ENCODE measurements at regions not wholly inside any gene's neighbourhood (a gene's known extent, or its start where the extent isn't known, plus 50 kb on each side); places are given as distances from the start of the nearest gene placed in this dataset.
A peak's percentile ranks its signal among the peaks of the same experiment; 100 is the strongest.
"Not testable (repeated sequence)": the region's sequence is repeated elsewhere in the genome, so short reads cannot be mapped to it uniquely, and the experiment has no call there.

GRCh38 chr1:146729642-146730344, 208.3 kb upstream of the NBPF12 start:
- not testable (repeated sequence) for H3K4me3 ChIP-seq (replicated peaks in 1 of 4; ENCODE audit: control extremely low read depth in 1 of 4, insufficient read depth in 1 of 4, low read depth in 3 of 4, low read length in 4 of 4); H3K27ac ChIP-seq (ENCODE audit: insufficient read depth, low read length); H3K27me3 ChIP-seq (ENCODE audit: control insufficient read depth, insufficient read depth, low read length); DNase-seq (ENCODE audit: low read depth in 2 of 2); H3K4me1 ChIP-seq (ENCODE audit: control insufficient read depth, extremely low read depth, insufficient read depth, low read length); H4K20me1 ChIP-seq (ENCODE audit: control insufficient read depth, extremely low read depth, insufficient read depth, low read length); H3K4me2 ChIP-seq (ENCODE audit: extremely low read depth, insufficient read depth, low read length); H3K9ac ChIP-seq (ENCODE audit: insufficient read depth, low read length); H3K36me3 ChIP-seq (ENCODE audit: control insufficient read depth, insufficient read depth, low read length); H2AFZ ChIP-seq (ENCODE audit: low read length); H3K9me3 ChIP-seq (ENCODE audit: control insufficient read depth, insufficient read depth, low read depth, low read length); H3K79me2 ChIP-seq (ENCODE audit: control insufficient read depth, insufficient read depth, low read length)

GRCh38 chr1:146715054-146715453, 223.1 kb upstream of the NBPF12 start:
- H3K79me2 ChIP-seq (ENCODE audit: control insufficient read depth, insufficient read depth, low read length); H3K4me3 ChIP-seq (replicated peaks in 1 of 4; ENCODE audit: control extremely low read depth in 1 of 4, insufficient read depth in 1 of 4, low read depth in 3 of 4, low read length in 4 of 4); H3K4me2 ChIP-seq (ENCODE audit: extremely low read depth, insufficient read depth, low read length); H3K27ac ChIP-seq (ENCODE audit: insufficient read depth, low read length); H3K4me1 ChIP-seq (ENCODE audit: control insufficient read depth, extremely low read depth, insufficient read depth, low read length); H3K9me3 ChIP-seq (ENCODE audit: control insufficient read depth, insufficient read depth, low read depth, low read length); H2AFZ ChIP-seq (ENCODE audit: low read length); H3K9ac ChIP-seq (ENCODE audit: insufficient read depth, low read length); H4K20me1 ChIP-seq (ENCODE audit: control insufficient read depth, extremely low read depth, insufficient read depth, low read length); H3K36me3 ChIP-seq (ENCODE audit: control insufficient read depth, insufficient read depth, low read length); DNase-seq (ENCODE audit: low read depth in 2 of 2); H3K27me3 ChIP-seq (ENCODE audit: control insufficient read depth, insufficient read depth, low read length): not testable (repeated sequence)

DNA sequence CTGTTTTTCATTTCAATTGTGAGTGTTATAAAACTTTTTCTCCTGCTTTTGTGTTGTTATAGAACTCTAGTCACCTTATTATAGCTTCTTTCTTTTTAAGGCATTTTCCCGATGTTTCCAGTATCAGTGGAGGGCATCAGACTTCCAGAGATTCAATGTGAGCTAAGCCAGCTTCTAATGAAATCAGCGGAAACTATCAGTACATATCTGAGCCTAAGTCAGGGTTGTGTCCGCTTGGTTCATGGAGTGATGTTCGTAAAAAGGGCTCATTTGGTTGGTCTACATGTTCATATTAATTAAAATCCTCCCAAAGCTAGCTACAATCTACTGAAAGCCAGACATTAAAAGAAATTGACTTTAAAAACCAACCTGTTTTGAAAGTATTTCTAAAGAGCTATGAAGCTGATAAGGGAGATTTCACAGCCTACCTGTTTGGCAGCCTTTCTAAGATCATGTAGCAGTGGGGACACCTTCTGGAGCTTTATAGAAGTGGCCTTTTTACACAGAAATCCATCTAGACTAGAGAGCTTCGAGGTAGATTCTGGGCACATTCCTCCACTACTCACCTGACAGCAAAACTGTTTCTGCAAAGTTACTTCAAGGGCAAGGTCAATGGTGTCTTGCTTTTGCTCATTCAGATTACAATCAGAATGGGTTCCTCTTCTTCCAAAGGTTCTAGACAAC, 227.1 kb upstream of the NBPF12 start:
- not testable (repeated sequence) for H4K20me1 ChIP-seq (ENCODE audit: control insufficient read depth, extremely low read depth, insufficient read depth, low read length); H3K36me3 ChIP-seq (ENCODE audit: control insufficient read depth, insufficient read depth, low read length)
- peak; percentile 5 to 11 for DNase-seq (ENCODE audit: low read depth in 2 of 2)

GRCh38 chr1:146709302-146709701, 228.8 kb upstream of the NBPF12 start:
- H3K27ac ChIP-seq (ENCODE audit: insufficient read depth, low read length); H3K36me3 ChIP-seq (ENCODE audit: control insufficient read depth, insufficient read depth, low read length); H3K4me1 ChIP-seq (ENCODE audit: control insufficient read depth, extremely low read depth, insufficient read depth, low read length); DNase-seq (ENCODE audit: low read depth in 2 of 2); H2AFZ ChIP-seq (ENCODE audit: low read length); H3K27me3 ChIP-seq (ENCODE audit: control insufficient read depth, insufficient read depth, low read length); H3K4me3 ChIP-seq (replicated peaks in 1 of 4; ENCODE audit: control extremely low read depth in 1 of 4, insufficient read depth in 1 of 4, low read depth in 3 of 4, low read length in 4 of 4); H3K9me3 ChIP-seq (ENCODE audit: control insufficient read depth, insufficient read depth, low read depth, low read length); H3K4me2 ChIP-seq (ENCODE audit: extremely low read depth, insufficient read depth, low read length); H3K79me2 ChIP-seq (ENCODE audit: control insufficient read depth, insufficient read depth, low read length); H3K9ac ChIP-seq (ENCODE audit: insufficient read depth, low read length); H4K20me1 ChIP-seq (ENCODE audit: control insufficient read depth, extremely low read depth, insufficient read depth, low read length): not testable (repeated sequence)

More for the DNA sequence above, 227.1 kb upstream of the NBPF12 start:
- not testable (repeated sequence) for H3K27me3 ChIP-seq (ENCODE audit: control insufficient read depth, insufficient read depth, low read length); H3K9ac ChIP-seq (ENCODE audit: insufficient read depth, low read length); H3K9me3 ChIP-seq (ENCODE audit: control insufficient read depth, insufficient read depth, low read depth, low read length); H3K4me2 ChIP-seq (ENCODE audit: extremely low read depth, insufficient read depth, low read length); H3K79me2 ChIP-seq (ENCODE audit: control insufficient read depth, insufficient read depth, low read length); H3K27ac ChIP-seq (ENCODE audit: insufficient read depth, low read length); H3K4me3 ChIP-seq (replicated peaks in 1 of 4; ENCODE audit: control extremely low read depth in 1 of 4, insufficient read depth in 1 of 4, low read depth in 3 of 4, low read length in 4 of 4); H2AFZ ChIP-seq (ENCODE audit: low read length); H3K4me1 ChIP-seq (ENCODE audit: control insufficient read depth, extremely low read depth, insufficient read depth, low read length)

- not testable (repeated sequence) for H3K36me3 ChIP-seq (ENCODE audit: control insufficient read depth, insufficient read depth, low read length); H3K27me3 ChIP-seq (ENCODE audit: control insufficient read depth, insufficient read depth, low read length); H3K27ac ChIP-seq (ENCODE audit: insufficient read depth, low read length); H3K9ac ChIP-seq (ENCODE audit: insufficient read depth, low read length); H3K4me2 ChIP-seq (ENCODE audit: extremely low read depth, insufficient read depth, low read length); H2AFZ ChIP-seq (ENCODE audit: low read length); H3K4me3 ChIP-seq (replicated peaks in 1 of 4; ENCODE audit: control extremely low read depth in 1 of 4, insufficient read depth in 1 of 4, low read depth in 3 of 4, low read length in 4 of 4); H3K79me2 ChIP-seq (ENCODE audit: control insufficient read depth, insufficient read depth, low read length); H3K4me1 ChIP-seq (ENCODE audit: control insufficient read depth, extremely low read depth, insufficient read depth, low read length); H3K9me3 ChIP-seq (ENCODE audit: control insufficient read depth, insufficient read depth, low read depth, low read length); DNase-seq (ENCODE audit: low read depth in 2 of 2); H4K20me1 ChIP-seq (ENCODE audit: control insufficient read depth, extremely low read depth, insufficient read depth, low read length)
These were observed 233.9 kb upstream of the NBPF12 start for GRCh38 chr1:146704162-146704724.

GRCh38 chr1:146701320-146701719, 236.8 kb upstream of the NBPF12 start:
- H3K27ac ChIP-seq (ENCODE audit: insufficient read depth, low read length); H3K79me2 ChIP-seq (ENCODE audit: control insufficient read depth, insufficient read depth, low read length); H3K27me3 ChIP-seq (ENCODE audit: control insufficient read depth, insufficient read depth, low read length); H3K9ac ChIP-seq (ENCODE audit: insufficient read depth, low read length); H3K36me3 ChIP-seq (ENCODE audit: control insufficient read depth, insufficient read depth, low read length); H3K9me3 ChIP-seq (ENCODE audit: control insufficient read depth, insufficient read depth, low read depth, low read length); H3K4me2 ChIP-seq (ENCODE audit: extremely low read depth, insufficient read depth, low read length); H2AFZ ChIP-seq (ENCODE audit: low read length); H3K4me3 ChIP-seq (replicated peaks in 1 of 4; ENCODE audit: control extremely low read depth in 1 of 4, insufficient read depth in 1 of 4, low read depth in 3 of 4, low read length in 4 of 4); H4K20me1 ChIP-seq (ENCODE audit: control insufficient read depth, extremely low read depth, insufficient read depth, low read length); H3K4me1 ChIP-seq (ENCODE audit: control insufficient read depth, extremely low read depth, insufficient read depth, low read length): not testable (repeated sequence)
- peak in 1 of 2 donors; percentile 74 for DNase-seq (ENCODE audit: low read depth in 2 of 2)
